MCF 10A (cell line): ENCODE measurements at regions not wholly inside any gene's neighbourhood (a gene's known extent, or its start where the extent isn't known, plus 50 kb on each side); places are given as distances from the start of the nearest gene placed in this dataset.

Experiments used
- BruUV-seq: library from RNA; stranded (reverse); fragments of 400-500 nt; replicated peaks from 2 replicates; lab custom pipeline; 2021; lab: Mats Ljungman, UMichigan
- CTCF ChIA-PET: fragments of 300-600 bp; sonication (Branson Sonifier 250); formaldehyde crosslinking; extraction: SDS; loops from one replicate; lab custom pipeline; 2021; ENCODE audit warnings: antibody characterized with exemption, inconsistent platforms; lab: Yijun Ruan, JAX
- POLR2A ChIA-PET: fragments of 300-600, 350-650 bp; sonication (Branson Sonifier 250); formaldehyde crosslinking; extraction: SDS; loops from one replicate; lab custom pipeline; 2020; ENCODE audit warnings: antibody characterized with exemption, inconsistent platforms; lab: Yijun Ruan, JAX
- DNase-seq: peaks from one replicate; pipeline ENCODE4 v3.0.0-alpha.2; 2018; ENCODE audit not compliant: unreplicated experiment
- H3K27ac Mint-ChIP-seq: one replicate; pipeline ENCODE4 v1.8.0; 2022; ENCODE audit warnings: mild to moderate bottlenecking, low read depth, mixed read lengths; ENCODE audit not compliant: unreplicated experiment
- H3K27me3 Mint-ChIP-seq: one replicate; pipeline ENCODE4 v1.8.0; 2022; ENCODE audit warnings: mixed read lengths; ENCODE audit not compliant: insufficient read depth, unreplicated experiment
- H3K36me3 Mint-ChIP-seq: one replicate; pipeline ENCODE4 v1.8.0; 2022; ENCODE audit warnings: mild to moderate bottlenecking, moderate library complexity, mixed read lengths; ENCODE audit not compliant: insufficient read depth, unreplicated experiment
- H3K4me1 Mint-ChIP-seq: one replicate; pipeline ENCODE4 v1.8.0; 2022; ENCODE audit warnings: mixed read lengths; ENCODE audit not compliant: insufficient read depth, unreplicated experiment
- H3K4me3 Mint-ChIP-seq: one replicate; pipeline ENCODE4 v1.8.0; 2022; ENCODE audit warnings: mild to moderate bottlenecking, moderate library complexity, mixed read lengths; ENCODE audit not compliant: unreplicated experiment
- H3K9me3 Mint-ChIP-seq: one replicate; pipeline ENCODE4 v1.8.0; 2022; ENCODE audit warnings: mixed read lengths; ENCODE audit not compliant: unreplicated experiment
- CTCF ChIP-seq: fragments of 200-600 bp; IDR thresholded peaks from one replicate; pipeline ENCODE4 v1.8.0; 2022; ENCODE audit warnings: antibody characterized with exemption, mild to moderate bottlenecking; ENCODE audit not compliant: unreplicated experiment
- intact Hi-C: fragments of 100-400 bp; cut with micrococcal nuclease; formaldehyde crosslinking; loops from 2 replicates; pipeline ENCODE4 v1.14.1; 2022

- no peaks in the 10 kb centered on the region for H3K27me3 Mint-ChIP-seq
- H3K4me3 Mint-ChIP-seq: no peak overlapping the region
- TF ChIP-seq CTCF: no peak
- POLR2A ChIA-PET: interaction anchor here (0.7 to 3.1 kb wide), 13 partner anchors 9 to 1054 kb away, joined by 3 to 33 read pairs (median 4); partner anchors contain the start of gene STARD13
- CTCF ChIA-PET: interaction anchor here (0.5 to 2.2 kb wide), 6 partner anchors 8 to 1280 kb away, joined by 3 to 13 read pairs (median 4); no protein-coding TSS in a partner anchor
- H3K27ac Mint-ChIP-seq: peak overlapping the region; percentile 79
- intact Hi-C loops: no loop called here
- H3K36me3 Mint-ChIP-seq: no peaks in the 10 kb centered on the region
- no peaks in the 10 kb centered on the region for H3K9me3 Mint-ChIP-seq
- DNase-seq: peak; percentile 85
- no TSS peak for BruUV-seq
- H3K4me1 Mint-ChIP-seq: peaks cover 58% of the 10 kb centered on the region
Measured at GRCh38 chr13:33642374-33643065, 175.4 kb upstream of the RFC3 start.

GRCh38 chr13:33644581-33645543 lies 173.1 kb upstream of the RFC3 start:
- no peak for TF ChIP-seq CTCF
- H3K27ac Mint-ChIP-seq: no peak overlapping the region
- H3K4me1 Mint-ChIP-seq: peaks cover 38% of the 10 kb centered on the region
- POLR2A ChIA-PET: interaction anchor here (0.6 to 0.7 kb wide), 2 partner anchors 1176 to 1382 kb away, joined by 3 read pairs; no protein-coding TSS in a partner anchor
- CTCF ChIA-PET: interaction anchor here (1.8 kb wide), 1 partner anchor 79 kb away, joined by 6 read pairs; no protein-coding TSS in a partner anchor
- H3K27me3 Mint-ChIP-seq: no peaks in the 10 kb centered on the region
- no peak for DNase-seq
- no TSS peak for BruUV-seq
- intact Hi-C loops: no loop called here
- H3K4me3 Mint-ChIP-seq: no peak overlapping the region
- no peaks in the 10 kb centered on the region for H3K36me3 Mint-ChIP-seq
- H3K9me3 Mint-ChIP-seq: no peaks in the 10 kb centered on the region

- DNase-seq: no peak
- Mint-ChIP-seq H3K27me3 (no peaks in the 10 kb centered on the region), H3K27ac (no peak overlapping the region), H3K36me3 (no peaks in the 10 kb centered on the region), H3K9me3 (no peaks in the 10 kb centered on the region), H3K4me1 (peaks cover 30% of the 10 kb centered on the region), H3K4me3 (no peak overlapping the region)
- intact Hi-C loops: no loop called here
- BruUV-seq: no TSS peak
- CTCF ChIA-PET: interaction anchor here (0.7 kb wide), 1 partner anchor 713 kb away, joined by 4 read pairs; no protein-coding TSS in a partner anchor
- no peak for TF ChIP-seq CTCF
- POLR2A ChIA-PET: no interaction called here
Measured at GRCh38 chr13:33645591-33646554, 172.1 kb upstream of the RFC3 start.
